Type B pancreatic cell (in vitro differentiated cells): ENCODE measurements at regions not wholly inside any gene's neighbourhood (a gene's known extent, or its start where the extent isn't known, plus 50 kb on each side); places are given as distances from the start of the nearest gene placed in this dataset.

Experiments
- DNase-seq: peaks from one replicate; pipeline ENCODE4 v3.0.0; 2021; ENCODE audit warnings: mixed read lengths; ENCODE audit not compliant: unreplicated experiment; ENCODE audit errors: extremely low spot score
- H3K27ac Mint-ChIP-seq: 2 replicates; pipeline ENCODE4 v1.8.0; 2021; ENCODE audit warnings: mild to moderate bottlenecking, mixed read lengths
- H3K27me3 Mint-ChIP-seq: 2 replicates; pipeline ENCODE4 v1.8.0; 2021; ENCODE audit warnings: mixed read lengths
- H3K36me3 Mint-ChIP-seq: 2 replicates; pipeline ENCODE4 v1.8.0; 2021; ENCODE audit warnings: mixed read lengths
- H3K4me1 Mint-ChIP-seq: one replicate; pipeline ENCODE4 v1.8.0; 2021; ENCODE audit warnings: mixed read lengths; ENCODE audit not compliant: unreplicated experiment
- H3K4me3 Mint-ChIP-seq: 2 replicates; pipeline ENCODE4 v1.8.0; 2021; ENCODE audit warnings: mild to moderate bottlenecking, mixed read lengths
- H3K9me3 Mint-ChIP-seq: 2 replicates; pipeline ENCODE4 v1.8.0; 2021; ENCODE audit warnings: mixed read lengths
- TF ChIP-seq, protein P1 (sequence below): fragments of 200-600 bp; sonication (generic); conservative IDR thresholded peaks from 2 replicates; pipeline ENCODE4 v1.5.0; 2021; ENCODE audit warnings: antibody characterized with exemption, mild to moderate bottlenecking

GRCh38 chr18:52002600-52002999 is 337.4 kb upstream of the DCC start:
- TF ChIP-seq, protein P1, sequence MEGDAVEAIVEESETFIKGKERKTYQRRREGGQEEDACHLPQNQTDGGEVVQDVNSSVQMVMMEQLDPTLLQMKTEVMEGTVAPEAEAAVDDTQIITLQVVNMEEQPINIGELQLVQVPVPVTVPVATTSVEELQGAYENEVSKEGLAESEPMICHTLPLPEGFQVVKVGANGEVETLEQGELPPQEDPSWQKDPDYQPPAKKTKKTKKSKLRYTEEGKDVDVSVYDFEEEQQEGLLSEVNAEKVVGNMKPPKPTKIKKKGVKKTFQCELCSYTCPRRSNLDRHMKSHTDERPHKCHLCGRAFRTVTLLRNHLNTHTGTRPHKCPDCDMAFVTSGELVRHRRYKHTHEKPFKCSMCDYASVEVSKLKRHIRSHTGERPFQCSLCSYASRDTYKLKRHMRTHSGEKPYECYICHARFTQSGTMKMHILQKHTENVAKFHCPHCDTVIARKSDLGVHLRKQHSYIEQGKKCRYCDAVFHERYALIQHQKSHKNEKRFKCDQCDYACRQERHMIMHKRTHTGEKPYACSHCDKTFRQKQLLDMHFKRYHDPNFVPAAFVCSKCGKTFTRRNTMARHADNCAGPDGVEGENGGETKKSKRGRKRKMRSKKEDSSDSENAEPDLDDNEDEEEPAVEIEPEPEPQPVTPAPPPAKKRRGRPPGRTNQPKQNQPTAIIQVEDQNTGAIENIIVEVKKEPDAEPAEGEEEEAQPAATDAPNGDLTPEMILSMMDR: no peak

GRCh38 chr18:52007105-52007504 is 332.9 kb upstream of the DCC start:
- H3K36me3 Mint-ChIP-seq: no peaks in the 10 kb centered on the region

More at GRCh38 chr18:52002600-52002999, 337.4 kb upstream of the DCC start:
- Mint-ChIP-seq H3K4me3 (no peak overlapping the region), H3K27ac (no peak overlapping the region), H3K4me1 (no peaks in the 10 kb centered on the region), H3K27me3 (no peaks in the 10 kb centered on the region), H3K36me3 (no peaks in the 10 kb centered on the region), H3K9me3 (no peaks in the 10 kb centered on the region)
- DNase-seq: no peak

GRCh38 chr18:52008330-52008729 is 331.7 kb upstream of the DCC start:
- peaks cover 8% of the 10 kb centered on the region for H3K27me3 Mint-ChIP-seq
- no peaks in the 10 kb centered on the region for H3K4me1 Mint-ChIP-seq
- H3K9me3 Mint-ChIP-seq: no peaks in the 10 kb centered on the region
- H3K27ac Mint-ChIP-seq: no peak overlapping the region
- H3K4me3 Mint-ChIP-seq: no peak overlapping the region
- no peak for DNase-seq
- TF ChIP-seq, protein P1: no peak
- no peaks in the 10 kb centered on the region for H3K36me3 Mint-ChIP-seq

More at GRCh38 chr18:52007105-52007504, 332.9 kb upstream of the DCC start:
- H3K4me3 Mint-ChIP-seq: no peak overlapping the region
- TF ChIP-seq, protein P1: no peak
- peaks cover 8% of the 10 kb centered on the region for H3K27me3 Mint-ChIP-seq
- DNase-seq: no peak
- no peaks in the 10 kb centered on the region for H3K4me1 Mint-ChIP-seq
- H3K9me3 Mint-ChIP-seq: no peaks in the 10 kb centered on the region
- H3K27ac Mint-ChIP-seq: no peak overlapping the region

DNA sequence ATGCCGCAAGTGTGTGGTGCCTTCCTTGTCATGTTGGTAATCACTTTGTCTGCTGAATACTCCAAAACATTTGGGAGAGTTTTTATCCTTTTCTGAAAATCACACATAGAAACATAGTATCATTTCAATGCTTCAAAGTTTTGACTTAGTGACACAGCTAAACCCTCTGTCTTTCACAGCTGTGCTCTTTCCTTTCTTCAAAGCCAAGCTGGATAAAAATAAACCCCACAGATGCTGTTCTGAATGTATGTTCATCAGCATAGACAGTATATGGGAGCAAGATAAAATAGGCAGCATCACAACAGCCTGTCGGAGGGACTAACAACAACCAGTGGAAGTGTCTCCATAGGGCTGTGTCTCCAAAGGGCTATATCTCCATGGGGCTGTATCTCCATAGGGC is 331.3 kb upstream of the DCC start:
- no peaks in the 10 kb centered on the region for H3K36me3 Mint-ChIP-seq
- H3K4me3 Mint-ChIP-seq: no peak overlapping the region
- TF ChIP-seq, protein P1: no peak
- peaks cover 8% of the 10 kb centered on the region for H3K27me3 Mint-ChIP-seq
- H3K4me1 Mint-ChIP-seq: no peaks in the 10 kb centered on the region
- H3K27ac Mint-ChIP-seq: no peak overlapping the region
- H3K9me3 Mint-ChIP-seq: no peaks in the 10 kb centered on the region
- no peak for DNase-seq

DNA sequence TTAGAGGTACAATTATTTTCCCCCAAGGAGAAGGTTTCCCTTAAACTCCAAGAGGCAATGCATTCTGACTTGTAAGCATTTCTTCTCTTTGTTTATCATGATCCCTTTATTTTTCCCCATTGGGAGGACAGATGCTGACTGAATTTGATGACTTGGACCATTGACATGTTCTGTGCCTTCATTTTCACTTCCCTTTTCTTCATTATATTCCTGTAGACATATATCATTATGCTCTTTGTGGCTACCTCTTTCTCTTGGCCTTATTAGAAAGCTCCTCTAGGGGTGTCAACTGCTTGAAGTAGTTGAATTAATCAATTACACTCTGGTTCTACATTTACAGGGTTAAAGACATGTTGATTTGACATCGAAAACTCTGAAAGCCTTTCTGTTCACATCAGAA is 330.0 kb upstream of the DCC start:
- Mint-ChIP-seq H3K4me3 (no peak overlapping the region), H3K27ac (no peak overlapping the region), H3K4me1 (no peaks in the 10 kb centered on the region), H3K9me3 (no peaks in the 10 kb centered on the region), H3K27me3 (peaks cover 8% of the 10 kb centered on the region), H3K36me3 (no peaks in the 10 kb centered on the region)
- TF ChIP-seq, protein P1: no peak
- no peak for DNase-seq
